AG04450 (cell line): ENCODE measurements at regions not wholly inside any gene's neighbourhood (a gene's known extent, or its start where the extent isn't known, plus 50 kb on each side); places are given as distances from the start of the nearest gene placed in this dataset.

ENCODE experiments used
- CTCF ChIA-PET: fragments of 300-600, 350-600 bp; formaldehyde crosslinking; extraction: SDS; loops from one replicate; lab custom pipeline; 2022; ENCODE audit warnings: antibody characterized with exemption, inconsistent platforms; lab: Charles Lee
- POLR2A ChIA-PET: fragments of 350-600 bp; formaldehyde crosslinking; extraction: SDS; loops from one replicate; lab custom pipeline; 2021; ENCODE audit warnings: antibody characterized with exemption, inconsistent platforms; lab: Yijun Ruan, JAX
- DNase-seq: peaks from one replicate; pipeline ENCODE4 v3.0.0-alpha.2; 2011; ENCODE audit warnings: low read depth, low spot score
- H3K27ac ChIP-seq: one replicate; pipeline ENCODE4 v1.5.1; 2012; ENCODE audit warnings: low read depth, low read length, control low read depth
- H3K27me3 ChIP-seq: one replicate; pipeline ENCODE4 v1.6.0; 2012; ENCODE audit warnings: low read length; ENCODE audit not compliant: control insufficient read depth, insufficient read depth
- H3K4me3 ChIP-seq: 2 replicates; pipeline ENCODE4 v1.5.1; 2011; ENCODE audit warnings: mild to moderate bottlenecking, low read depth, low read length, control low read depth
- H3K9me3 ChIP-seq: 2 replicates; pipeline ENCODE4 v1.5.1; 2012; ENCODE audit warnings: low read length; ENCODE audit not compliant: control insufficient read depth, insufficient read depth
- TF ChIP-seq, protein P1 (sequence below): IDR thresholded peaks from 2 replicates; pipeline ENCODE4 v1.5.1; 2011; ENCODE audit warnings: low read depth, low read length, control low read depth, inconsistent platforms

GRCh38 chr4:77314697-77315096, 157.7 kb downstream of the CCNG2 start:
- Histone ChIP-seq H3K27me3 (no peaks in the 10 kb centered on the region), H3K9me3 (no peaks in the 10 kb centered on the region; the same call in 1 of the 2 replicates), H3K27ac (no peak overlapping the region), H3K4me3 (no peak overlapping the region)
- ChIA-PET CTCF (no interaction called here), POLR2A (no interaction called here)
- DNase-seq: no peak
- TF ChIP-seq, protein P1, sequence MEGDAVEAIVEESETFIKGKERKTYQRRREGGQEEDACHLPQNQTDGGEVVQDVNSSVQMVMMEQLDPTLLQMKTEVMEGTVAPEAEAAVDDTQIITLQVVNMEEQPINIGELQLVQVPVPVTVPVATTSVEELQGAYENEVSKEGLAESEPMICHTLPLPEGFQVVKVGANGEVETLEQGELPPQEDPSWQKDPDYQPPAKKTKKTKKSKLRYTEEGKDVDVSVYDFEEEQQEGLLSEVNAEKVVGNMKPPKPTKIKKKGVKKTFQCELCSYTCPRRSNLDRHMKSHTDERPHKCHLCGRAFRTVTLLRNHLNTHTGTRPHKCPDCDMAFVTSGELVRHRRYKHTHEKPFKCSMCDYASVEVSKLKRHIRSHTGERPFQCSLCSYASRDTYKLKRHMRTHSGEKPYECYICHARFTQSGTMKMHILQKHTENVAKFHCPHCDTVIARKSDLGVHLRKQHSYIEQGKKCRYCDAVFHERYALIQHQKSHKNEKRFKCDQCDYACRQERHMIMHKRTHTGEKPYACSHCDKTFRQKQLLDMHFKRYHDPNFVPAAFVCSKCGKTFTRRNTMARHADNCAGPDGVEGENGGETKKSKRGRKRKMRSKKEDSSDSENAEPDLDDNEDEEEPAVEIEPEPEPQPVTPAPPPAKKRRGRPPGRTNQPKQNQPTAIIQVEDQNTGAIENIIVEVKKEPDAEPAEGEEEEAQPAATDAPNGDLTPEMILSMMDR: no peak

GRCh38 chr4:77327151-77327550, 170.1 kb downstream of the CCNG2 start:
- H3K27me3 ChIP-seq: no peaks in the 10 kb centered on the region
- TF ChIP-seq, protein P1: no peak
- no peak overlapping the region for H3K27ac ChIP-seq
- H3K4me3 ChIP-seq: no peak overlapping the region
- POLR2A ChIA-PET: no interaction called here
- H3K9me3 ChIP-seq: peaks cover 1% of the 10 kb centered on the region; the same call in 1 of the 2 replicates
- no peak for DNase-seq
- CTCF ChIA-PET: no interaction called here

GRCh38 chr4:77332696-77333270, 175.8 kb downstream of the CCNG2 start:
- DNase-seq: no peak
- Histone ChIP-seq H3K27me3 (no peaks in the 10 kb centered on the region), H3K27ac (no peak overlapping the region), H3K4me3 (no peak overlapping the region), H3K9me3 (peaks cover 10% of the 10 kb centered on the region; the same call in 1 of the 2 replicates)
- POLR2A ChIA-PET: no interaction called here
- CTCF ChIA-PET: no interaction called here
- TF ChIP-seq, protein P1: no peak

- Histone ChIP-seq H3K4me3 (no peak overlapping the region), H3K27ac (no peak overlapping the region), H3K27me3 (no peaks in the 10 kb centered on the region), H3K9me3 (peaks cover 10% of the 10 kb centered on the region; the same call in 1 of the 2 replicates)
- ChIA-PET CTCF (interaction anchor here (1.0 kb wide), 1 partner anchor 97 kb away, joined by 3 read pairs; no protein-coding TSS in a partner anchor), POLR2A (no interaction called here)
- TF ChIP-seq, protein P1: no peak
- no peak for DNase-seq
Measured at GRCh38 chr4:77336411-77337142, 179.6 kb downstream of the CCNG2 start.
